AG09309 (cell line): ENCODE measurements at regions not wholly inside any gene's neighbourhood (a gene's known extent, or its start where the extent isn't known, plus 50 kb on each side); places are given as distances from the start of the nearest gene placed in this dataset.

Experiments
- DNase-seq: peaks from one replicate; pipeline ENCODE4 v3.0.0-alpha.2; 2010; ENCODE audit warnings: low read depth
- H3K4me3 ChIP-seq: 2 replicates; pipeline ENCODE4 v1.5.1; 2011; ENCODE audit warnings: mild to moderate bottlenecking, low read depth, low read length, moderate library complexity; ENCODE audit not compliant: control insufficient read depth
- TF ChIP-seq, protein P1 (sequence below): IDR thresholded peaks from 2 replicates; pipeline ENCODE4 v1.5.1; 2011; ENCODE audit warnings: mild to moderate bottlenecking, low read depth, low read length, inconsistent platforms; ENCODE audit not compliant: insufficient read depth, control insufficient read depth; ENCODE audit errors: missing control alignments

GRCh38 chr3:125662675-125663074 is 67.4 kb upstream of the OSBPL11 start:
- no peak overlapping the region for H3K4me3 ChIP-seq
- TF ChIP-seq, protein P1, sequence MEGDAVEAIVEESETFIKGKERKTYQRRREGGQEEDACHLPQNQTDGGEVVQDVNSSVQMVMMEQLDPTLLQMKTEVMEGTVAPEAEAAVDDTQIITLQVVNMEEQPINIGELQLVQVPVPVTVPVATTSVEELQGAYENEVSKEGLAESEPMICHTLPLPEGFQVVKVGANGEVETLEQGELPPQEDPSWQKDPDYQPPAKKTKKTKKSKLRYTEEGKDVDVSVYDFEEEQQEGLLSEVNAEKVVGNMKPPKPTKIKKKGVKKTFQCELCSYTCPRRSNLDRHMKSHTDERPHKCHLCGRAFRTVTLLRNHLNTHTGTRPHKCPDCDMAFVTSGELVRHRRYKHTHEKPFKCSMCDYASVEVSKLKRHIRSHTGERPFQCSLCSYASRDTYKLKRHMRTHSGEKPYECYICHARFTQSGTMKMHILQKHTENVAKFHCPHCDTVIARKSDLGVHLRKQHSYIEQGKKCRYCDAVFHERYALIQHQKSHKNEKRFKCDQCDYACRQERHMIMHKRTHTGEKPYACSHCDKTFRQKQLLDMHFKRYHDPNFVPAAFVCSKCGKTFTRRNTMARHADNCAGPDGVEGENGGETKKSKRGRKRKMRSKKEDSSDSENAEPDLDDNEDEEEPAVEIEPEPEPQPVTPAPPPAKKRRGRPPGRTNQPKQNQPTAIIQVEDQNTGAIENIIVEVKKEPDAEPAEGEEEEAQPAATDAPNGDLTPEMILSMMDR = no peak
- DNase-seq = no peak

GRCh38 chr3:125670352-125670751 is 75.1 kb upstream of the OSBPL11 start:
- no peak for DNase-seq
- no peak overlapping the region for H3K4me3 ChIP-seq
- TF ChIP-seq, protein P1 = no peak

- TF ChIP-seq, protein P1 = no peak
- no peak for DNase-seq
These were observed 75.6 kb upstream of the OSBPL11 start for GRCh38 chr3:125670945-125671344.

GRCh38 chr3:125671461-125672243 is 76.4 kb upstream of the OSBPL11 start:
- DNase-seq = no peak
- no peak overlapping the region for H3K4me3 ChIP-seq
- TF ChIP-seq, protein P1 = no peak

More at GRCh38 chr3:125670945-125671344, 75.6 kb upstream of the OSBPL11 start:
- H3K4me3 ChIP-seq = no peak overlapping the region

- TF ChIP-seq, protein P1 = no peak
- DNase-seq = no peak
- H3K4me3 ChIP-seq = no peak overlapping the region
These were observed 80.5 kb upstream of the OSBPL11 start for GRCh38 chr3:125675791-125676190.

DNA sequence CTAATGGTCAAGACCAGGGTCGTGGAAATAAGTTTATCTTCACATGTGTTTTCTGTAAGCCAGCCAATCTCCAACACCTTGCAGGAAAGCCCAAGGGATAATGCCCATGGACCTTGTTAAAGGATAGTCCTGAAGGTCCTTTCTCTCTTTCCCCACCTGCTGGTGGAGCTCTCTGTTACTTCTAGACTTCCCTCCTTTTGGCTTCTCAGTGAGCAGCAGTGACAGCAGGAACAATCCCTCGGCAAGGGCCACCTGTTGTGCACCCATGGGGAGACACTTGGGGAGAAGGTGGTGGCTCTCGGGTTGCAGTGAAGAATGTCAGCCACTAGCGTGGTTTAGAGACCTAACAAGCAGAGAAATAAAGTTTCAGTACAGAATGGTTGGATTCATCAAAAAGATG is 84.0 kb upstream of the OSBPL11 start:
- no peak for DNase-seq
- TF ChIP-seq, protein P1 = no peak
- no peak overlapping the region for H3K4me3 ChIP-seq
